ENCODE measurements at regions not wholly inside any gene's neighbourhood (a gene's known extent, or its start where the extent isn't known, plus 50 kb on each side); places are given as distances from the start of the nearest gene placed in this dataset.

DNA sequence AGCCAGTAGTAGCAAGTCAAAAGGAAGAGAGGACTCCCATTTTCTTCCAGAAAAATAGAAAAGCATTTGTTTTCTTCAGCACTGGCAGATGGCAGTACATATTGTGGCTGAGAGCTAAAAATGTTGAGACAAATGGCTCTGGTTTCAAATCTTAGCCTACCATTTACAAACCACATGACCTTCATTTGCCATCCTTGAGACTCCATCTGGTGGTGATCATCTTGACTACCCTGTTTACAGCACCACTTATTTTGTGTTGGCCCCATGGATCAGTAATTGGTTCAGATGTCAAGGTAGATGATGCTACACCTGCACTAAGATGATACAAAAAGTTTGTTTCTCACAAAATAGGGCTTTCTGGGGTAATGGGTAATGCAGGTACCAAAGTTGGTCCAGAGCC is 951.8 kb upstream of the IGFBP7 start:
- no peaks in the 10 kb centered on the region for H3K9me3 ChIP-seq
- H3K4me1 ChIP-seq: no peaks in the 10 kb centered on the region
- no peaks in the 10 kb centered on the region for H3K27me3 ChIP-seq
- H3K4me3 ChIP-seq: no peak overlapping the region
- no peak for DNase-seq (ENCODE audit: extremely low spot score in 2 of 2)
- no peaks in the 10 kb centered on the region for H3K36me3 ChIP-seq
- intact Hi-C loops (cut with DNase I): no loop called here
- H3K27ac ChIP-seq: no peak overlapping the region
- TF ChIP-seq POLR2AphosphoS5 (IDR thresholded peaks at IDR 0.05; ENCODE audit: insufficient read depth in 1 of 2, low read depth in 1 of 2) (no peak), POLR2A (IDR thresholded peaks at IDR 0.05) (no peak)
- TF ChIP-seq, protein P1, sequence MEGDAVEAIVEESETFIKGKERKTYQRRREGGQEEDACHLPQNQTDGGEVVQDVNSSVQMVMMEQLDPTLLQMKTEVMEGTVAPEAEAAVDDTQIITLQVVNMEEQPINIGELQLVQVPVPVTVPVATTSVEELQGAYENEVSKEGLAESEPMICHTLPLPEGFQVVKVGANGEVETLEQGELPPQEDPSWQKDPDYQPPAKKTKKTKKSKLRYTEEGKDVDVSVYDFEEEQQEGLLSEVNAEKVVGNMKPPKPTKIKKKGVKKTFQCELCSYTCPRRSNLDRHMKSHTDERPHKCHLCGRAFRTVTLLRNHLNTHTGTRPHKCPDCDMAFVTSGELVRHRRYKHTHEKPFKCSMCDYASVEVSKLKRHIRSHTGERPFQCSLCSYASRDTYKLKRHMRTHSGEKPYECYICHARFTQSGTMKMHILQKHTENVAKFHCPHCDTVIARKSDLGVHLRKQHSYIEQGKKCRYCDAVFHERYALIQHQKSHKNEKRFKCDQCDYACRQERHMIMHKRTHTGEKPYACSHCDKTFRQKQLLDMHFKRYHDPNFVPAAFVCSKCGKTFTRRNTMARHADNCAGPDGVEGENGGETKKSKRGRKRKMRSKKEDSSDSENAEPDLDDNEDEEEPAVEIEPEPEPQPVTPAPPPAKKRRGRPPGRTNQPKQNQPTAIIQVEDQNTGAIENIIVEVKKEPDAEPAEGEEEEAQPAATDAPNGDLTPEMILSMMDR (IDR thresholded peaks at IDR 0.05): no peak

DNA sequence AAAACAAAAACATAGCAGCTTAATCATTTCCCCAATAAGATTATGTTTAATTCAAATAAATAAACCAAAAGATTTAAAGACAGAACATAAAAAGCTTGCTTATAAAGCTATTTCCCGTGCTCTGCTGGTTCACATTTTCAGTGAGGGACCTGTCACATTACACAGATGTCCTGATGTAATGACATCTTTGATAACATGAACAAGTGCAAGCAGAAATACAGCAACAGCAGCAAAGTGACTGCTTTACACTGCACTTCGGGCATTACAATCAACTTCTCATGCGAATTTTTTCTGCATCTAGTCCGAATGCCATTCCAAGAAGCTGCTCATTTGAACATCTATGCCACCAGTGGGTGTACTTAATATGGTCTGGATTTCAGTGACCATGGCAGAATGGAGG is 940.3 kb upstream of the IGFBP7 start:
- H3K4me3 ChIP-seq: no peak overlapping the region
- intact Hi-C loops (cut with DNase I): no loop called here
- no peak for DNase-seq (ENCODE audit: extremely low spot score in 2 of 2)
- no peaks in the 10 kb centered on the region for H3K36me3 ChIP-seq
- H3K9me3 ChIP-seq: no peaks in the 10 kb centered on the region
- no peaks in the 10 kb centered on the region for H3K4me1 ChIP-seq
- H3K27me3 ChIP-seq: no peaks in the 10 kb centered on the region
- TF ChIP-seq POLR2AphosphoS5 (IDR thresholded peaks at IDR 0.05; ENCODE audit: insufficient read depth in 1 of 2, low read depth in 1 of 2) (no peak), POLR2A (IDR thresholded peaks at IDR 0.05) (no peak)
- TF ChIP-seq, protein P1 (IDR thresholded peaks at IDR 0.05): no peak
- H3K27ac ChIP-seq: no peak overlapping the region

DNA sequence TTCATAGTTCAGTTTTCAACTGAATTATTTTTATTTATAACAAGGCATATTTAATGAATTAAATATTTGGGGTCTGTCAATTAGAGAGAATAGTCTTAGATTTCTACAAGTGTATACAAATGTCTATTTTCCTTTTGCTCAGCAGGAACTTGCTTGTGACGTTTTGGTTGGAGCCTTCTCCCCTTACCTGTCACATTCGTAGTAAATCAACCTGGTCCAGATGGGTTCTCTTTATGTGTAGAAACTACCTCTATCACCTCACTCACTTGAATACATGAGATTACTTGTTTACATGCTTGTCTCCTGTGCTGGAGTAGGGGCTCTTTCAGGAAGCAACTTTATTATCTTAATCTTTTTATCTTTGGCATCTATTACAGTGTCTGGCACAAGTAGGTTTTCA is 938.3 kb upstream of the IGFBP7 start:
- Histone ChIP-seq H3K4me1 (no peaks in the 10 kb centered on the region), H3K4me3 (no peak overlapping the region), H3K27me3 (no peaks in the 10 kb centered on the region), H3K36me3 (no peaks in the 10 kb centered on the region), H3K9me3 (no peaks in the 10 kb centered on the region), H3K27ac (no peak overlapping the region)
- intact Hi-C loops (cut with DNase I): no loop called here
- DNase-seq (ENCODE audit: extremely low spot score in 2 of 2): no peak
- TF ChIP-seq POLR2AphosphoS5 (IDR thresholded peaks at IDR 0.05; ENCODE audit: insufficient read depth in 1 of 2, low read depth in 1 of 2) (no peak), POLR2A (IDR thresholded peaks at IDR 0.05) (no peak)
- TF ChIP-seq, protein P1 (IDR thresholded peaks at IDR 0.05): no peak

DNA sequence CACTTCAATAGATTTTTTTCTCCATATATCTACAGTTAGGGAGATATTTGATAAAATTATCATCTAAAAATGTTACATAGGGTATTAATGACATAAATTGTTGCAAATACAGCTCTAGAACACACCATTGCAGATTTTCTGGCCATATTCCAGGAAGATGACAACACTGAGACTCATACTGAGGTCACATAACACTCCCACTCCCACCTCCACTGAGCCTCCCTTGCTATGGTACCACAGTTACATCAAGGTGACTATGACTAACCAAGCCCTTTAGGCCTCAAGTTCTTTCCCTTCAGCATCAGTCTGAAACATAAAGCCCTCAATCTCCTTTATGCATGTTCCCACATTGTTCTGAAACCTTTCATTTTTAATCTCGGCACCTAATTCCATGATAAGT is 932.0 kb upstream of the IGFBP7 start:
- DNase-seq (ENCODE audit: extremely low spot score in 2 of 2): no peak
- H3K36me3 ChIP-seq: no peaks in the 10 kb centered on the region
- H3K9me3 ChIP-seq: no peaks in the 10 kb centered on the region
- intact Hi-C loops (cut with DNase I): no loop called here
- no peak overlapping the region for H3K27ac ChIP-seq
- no peaks in the 10 kb centered on the region for H3K4me1 ChIP-seq
- TF ChIP-seq, protein P1 (IDR thresholded peaks at IDR 0.05): no peak
- TF ChIP-seq POLR2AphosphoS5 (IDR thresholded peaks at IDR 0.05; ENCODE audit: insufficient read depth in 1 of 2, low read depth in 1 of 2) (no peak), POLR2A (IDR thresholded peaks at IDR 0.05) (no peak)
- no peaks in the 10 kb centered on the region for H3K27me3 ChIP-seq
- no peak overlapping the region for H3K4me3 ChIP-seq

DNA sequence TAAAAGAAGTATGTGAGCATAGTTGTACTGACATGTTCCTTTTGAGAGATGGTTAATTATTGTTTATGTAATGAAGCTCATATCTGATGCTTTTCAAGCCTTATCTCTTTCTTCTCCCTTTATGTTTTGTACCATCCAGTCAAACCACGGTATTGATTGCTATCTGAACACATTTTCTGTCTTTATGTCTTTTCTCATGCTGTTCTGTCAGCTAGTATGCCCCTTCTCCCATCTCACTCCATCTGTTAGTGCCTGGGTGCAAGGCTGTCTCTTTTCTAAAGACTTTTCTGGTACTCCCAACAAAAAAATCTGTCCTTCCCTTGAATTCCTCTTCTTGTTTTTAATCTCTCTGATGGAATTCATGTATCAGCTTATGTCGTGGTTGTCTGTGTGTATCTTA is 883.8 kb upstream of the IGFBP7 start:
- Histone ChIP-seq H3K27ac (no peak overlapping the region), H3K9me3 (no peaks in the 10 kb centered on the region)

More for the DNA sequence above, 883.8 kb upstream of the IGFBP7 start:
- Histone ChIP-seq H3K27me3 (no peaks in the 10 kb centered on the region), H3K4me3 (no peak overlapping the region), H3K36me3 (no peaks in the 10 kb centered on the region), H3K4me1 (no peaks in the 10 kb centered on the region)
- intact Hi-C loops (cut with DNase I): no loop called here
- TF ChIP-seq POLR2A (IDR thresholded peaks at IDR 0.05) (no peak), POLR2AphosphoS5 (IDR thresholded peaks at IDR 0.05; ENCODE audit: insufficient read depth in 1 of 2, low read depth in 1 of 2) (no peak)
- TF ChIP-seq, protein P1 (IDR thresholded peaks at IDR 0.05): no peak
- DNase-seq (ENCODE audit: extremely low spot score in 2 of 2): no peak
